Stimulated activated CD8-positive, alpha-beta memory T cell treated with anti-CD3 and anti-CD28 coated beads, Interleukin-2, amount 100 ng/mL, for 48 hours (primary cell): ENCODE measurements at regions not wholly inside any gene's neighbourhood (a gene's known extent, or its start where the extent isn't known, plus 50 kb on each side); places are given as distances from the start of the nearest gene placed in this dataset.

Experiments used
- DNase-seq, 2 donors: peaks; one replicate each; pipeline ENCODE4 v3.0.0-alpha.2; 2020; ENCODE audit warnings: low read depth in 2 of 2

DNA sequence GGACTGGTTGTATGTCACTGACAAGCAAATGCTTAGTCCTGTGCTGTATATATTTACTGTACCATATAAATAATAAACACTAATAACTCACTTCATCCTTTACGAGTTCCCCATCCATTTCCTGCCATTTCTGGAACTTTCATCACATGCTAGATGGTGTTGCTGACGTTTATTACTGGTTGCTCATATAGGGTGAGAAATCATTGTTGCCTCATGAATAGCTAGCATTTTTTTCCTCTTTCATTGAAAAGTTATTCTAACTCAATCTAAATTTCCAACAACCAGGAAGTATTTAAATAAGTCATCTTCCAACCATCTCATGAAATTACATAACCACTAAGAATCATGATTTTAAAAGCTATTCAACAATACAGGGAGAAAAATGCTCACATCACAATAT, 88.6 kb upstream of the RCN1 start:
- no peak for DNase-seq

DNA sequence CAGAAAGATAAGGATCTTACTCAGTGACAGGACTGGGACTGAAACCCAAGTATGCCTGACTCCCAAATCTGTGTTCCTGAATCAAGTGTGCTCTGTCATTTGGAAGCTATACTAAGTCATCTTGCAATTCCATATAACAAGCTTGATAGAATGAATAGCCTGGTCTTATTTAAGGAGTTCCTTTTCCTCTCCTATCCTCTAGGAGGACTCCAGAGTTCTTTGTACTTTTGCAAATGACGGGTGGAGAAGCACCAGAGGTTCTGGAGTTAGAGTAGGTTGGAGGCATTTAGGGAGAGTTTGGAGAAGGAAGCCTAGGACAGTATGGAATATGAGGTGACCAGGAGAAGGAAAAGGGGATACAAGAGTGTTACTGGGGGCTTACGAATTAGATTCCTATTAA, 92.9 kb upstream of the RCN1 start:
- DNase-seq, result no peak

DNA sequence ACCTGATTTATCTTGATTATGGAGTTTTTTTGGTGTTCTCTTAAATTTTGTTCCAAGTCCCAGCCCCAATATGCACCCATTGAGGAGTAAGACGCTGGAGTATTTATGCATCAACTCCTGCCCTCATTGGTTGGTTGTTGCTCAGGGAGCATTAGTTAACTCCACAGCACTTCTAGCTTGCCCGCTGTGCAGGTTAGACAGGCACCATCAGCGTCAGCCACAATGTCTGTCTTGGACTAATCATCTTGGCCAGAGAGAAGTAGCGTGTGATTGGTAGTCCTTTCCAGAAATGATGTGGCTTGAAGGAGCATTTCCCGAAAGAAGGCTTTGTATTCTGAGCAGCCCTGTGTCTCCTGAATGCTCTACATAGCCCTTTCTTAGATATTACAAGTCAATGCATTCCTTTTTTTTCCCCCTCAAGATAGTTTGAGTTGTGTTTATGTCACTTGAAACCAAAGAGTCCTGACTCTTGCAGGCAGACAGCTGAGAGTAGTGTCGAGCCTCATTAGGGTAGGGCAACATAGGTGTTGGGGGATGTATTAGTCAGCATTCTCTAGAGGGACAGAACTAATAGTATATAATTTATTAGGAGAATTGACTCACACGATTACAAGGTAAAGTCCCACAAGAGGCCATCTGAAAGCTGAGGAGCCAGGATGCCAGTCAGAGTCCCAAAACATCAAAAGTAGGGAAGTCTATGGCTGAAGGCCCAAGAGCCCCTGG, 94.6 kb upstream of the RCN1 start:
- no peak for DNase-seq

DNA sequence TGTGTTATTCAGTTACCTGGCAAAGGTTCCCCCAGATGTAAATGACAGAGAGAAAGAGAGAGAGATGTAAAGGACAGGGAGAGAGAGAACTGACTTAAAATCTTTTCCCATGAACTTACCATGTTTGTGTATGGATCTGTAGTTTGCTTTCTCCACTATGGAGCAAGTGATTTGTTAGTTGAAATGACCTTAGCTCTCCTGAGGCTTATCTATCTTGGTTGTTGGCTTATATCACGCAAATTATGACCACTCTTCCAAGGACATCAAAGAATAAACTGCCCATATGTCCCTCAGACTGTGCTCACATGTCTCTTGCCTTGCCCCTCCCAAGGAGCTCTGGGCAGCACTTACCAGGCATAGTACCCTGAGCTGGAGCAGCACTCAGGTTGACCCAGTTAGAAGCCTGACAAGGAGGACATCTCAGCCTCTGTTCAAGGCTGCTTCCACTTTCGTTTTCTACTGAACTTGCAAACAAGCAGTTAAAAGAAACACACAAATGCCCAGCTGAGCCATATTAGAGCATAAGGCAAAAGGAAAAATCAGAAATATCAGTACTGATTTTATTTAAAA, 95.3 kb upstream of the RCN1 start:
- no peak for DNase-seq

DNA sequence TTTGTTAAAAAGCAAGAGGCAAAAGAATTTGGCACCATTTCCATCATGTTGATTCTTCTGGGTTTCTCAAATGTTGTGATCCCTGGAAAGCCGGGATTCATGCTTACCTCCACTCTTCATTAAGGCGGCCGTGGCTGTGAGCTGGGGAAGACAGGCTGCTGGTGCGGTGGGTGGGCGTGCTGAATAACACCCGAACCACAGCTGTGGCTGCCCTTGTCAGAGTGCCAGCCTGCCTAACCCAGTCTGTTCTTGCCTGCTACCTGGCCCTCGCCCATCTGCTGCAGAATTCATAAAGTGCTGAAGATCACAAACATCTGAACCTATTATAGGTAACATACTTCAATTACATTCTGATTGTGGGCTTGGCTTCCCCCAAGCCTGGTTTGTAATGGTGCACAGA, 95.8 kb upstream of the RCN1 start:
- no peak for DNase-seq

DNA sequence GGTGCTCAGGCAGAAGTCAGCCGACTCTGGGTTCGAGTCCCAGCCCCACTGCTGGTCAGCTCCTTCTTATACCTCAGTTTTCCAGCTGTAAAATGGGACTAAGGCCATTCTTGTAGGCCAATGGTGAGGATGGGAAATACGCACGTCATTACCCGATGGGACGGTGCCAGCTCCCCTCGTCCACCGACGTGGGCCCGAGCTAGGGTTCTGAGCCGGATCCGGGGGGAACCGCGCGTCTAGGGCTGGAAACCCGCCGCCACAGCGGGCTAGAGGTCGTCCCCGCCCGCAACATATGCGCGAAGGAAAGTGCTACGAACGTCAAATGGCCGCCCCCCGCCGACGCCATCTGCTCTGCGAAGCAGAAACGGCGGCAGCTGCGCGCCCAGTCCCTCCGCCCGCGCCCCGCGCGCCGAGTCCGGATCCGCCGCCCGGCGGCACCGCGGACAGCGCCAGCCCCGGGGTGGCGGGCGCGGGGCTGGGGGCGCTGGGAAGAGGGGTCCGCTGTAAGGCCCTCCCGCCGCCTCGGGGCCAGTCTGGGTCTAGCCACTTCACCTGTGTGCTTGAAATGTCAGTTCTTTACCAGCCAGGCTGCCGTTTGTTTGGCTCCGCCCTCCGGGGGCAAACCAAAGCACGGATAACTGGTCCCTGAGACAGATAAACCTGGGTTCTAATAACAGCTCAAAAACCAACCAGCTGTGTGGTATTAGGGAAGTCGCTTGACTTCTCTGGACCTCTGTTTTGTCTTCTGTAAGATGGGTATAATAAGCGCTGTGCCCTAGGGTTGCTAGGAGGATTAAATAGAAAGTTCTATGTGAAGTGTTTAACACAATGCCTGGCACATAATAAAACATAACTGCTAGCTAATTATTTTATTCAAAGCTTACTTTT, 103.5 kb upstream of the RCN1 start:
- no peak for DNase-seq

DNA sequence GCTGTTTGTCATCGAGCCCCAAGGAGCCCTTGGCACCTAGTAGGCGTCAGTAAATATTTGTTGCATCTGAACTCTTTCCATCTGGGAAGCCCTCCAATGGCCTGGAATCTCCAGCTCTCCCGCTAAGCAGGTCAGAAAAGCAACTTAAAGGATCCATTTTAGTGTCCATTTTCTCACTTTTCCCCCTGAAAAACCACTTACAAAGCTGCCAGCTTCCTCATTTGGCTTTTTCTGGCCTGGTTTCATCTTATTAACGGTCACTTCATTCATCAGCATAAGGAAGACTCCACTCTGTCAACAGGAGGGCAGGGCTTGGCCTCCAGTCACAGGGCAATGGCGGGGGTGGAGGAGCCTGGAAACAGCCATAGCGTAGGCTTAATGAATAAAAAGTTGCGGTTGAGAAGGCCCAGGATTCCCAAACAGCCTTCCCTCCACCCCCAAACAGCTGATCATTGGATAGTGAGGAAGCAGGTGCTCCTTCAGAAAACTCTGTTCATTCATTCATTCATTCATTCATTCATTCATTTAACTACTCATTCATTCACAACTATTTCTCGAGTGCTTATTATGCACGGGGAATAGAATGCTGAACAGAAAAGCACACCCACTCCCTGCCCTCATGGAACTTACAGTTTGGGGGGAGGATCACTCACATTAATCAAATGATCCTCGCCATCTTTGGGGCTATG, 104.5 kb upstream of the RCN1 start:
- DNase-seq, result no peak

DNA sequence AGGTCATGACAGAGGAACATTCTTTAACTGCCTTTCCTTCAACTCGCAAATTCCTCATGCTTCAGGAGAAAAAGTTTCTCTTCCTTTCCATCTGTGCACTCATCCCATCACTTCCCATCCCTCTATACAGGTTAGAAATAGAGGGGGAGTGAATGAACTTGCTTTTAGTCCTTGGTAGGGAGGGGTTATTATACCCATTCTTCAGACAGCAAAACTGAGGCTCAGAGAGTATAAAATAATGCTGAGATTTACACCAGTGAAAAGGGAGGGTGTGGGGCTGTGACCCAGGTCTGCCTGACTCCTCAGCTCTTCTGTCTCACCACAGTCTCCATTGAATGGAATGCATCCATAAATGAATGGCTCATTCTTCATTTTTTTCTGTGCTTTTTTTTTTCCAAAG, 109.4 kb upstream of the RCN1 start:
- no peak for DNase-seq

DNA sequence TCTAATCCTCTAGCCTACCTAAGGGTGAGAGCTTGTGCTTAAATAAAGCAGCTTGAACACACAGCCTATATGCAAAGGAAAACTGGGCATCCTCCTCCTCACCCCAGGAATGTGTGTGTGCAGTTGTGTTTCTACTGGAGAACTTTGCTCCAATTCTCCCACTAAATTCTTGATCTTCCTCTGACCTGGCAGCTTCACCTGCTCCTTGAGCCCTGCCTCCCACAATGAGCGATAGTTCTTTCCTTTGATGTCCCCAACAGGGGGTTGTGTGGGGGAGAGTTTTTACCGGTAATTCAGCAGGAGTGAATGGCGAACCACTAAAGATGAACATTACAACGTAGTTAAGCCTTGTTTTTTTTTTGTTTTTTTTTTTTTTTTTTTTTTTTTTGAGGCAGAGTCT, 113.5 kb upstream of the RCN1 start:
- no peak for DNase-seq

DNA sequence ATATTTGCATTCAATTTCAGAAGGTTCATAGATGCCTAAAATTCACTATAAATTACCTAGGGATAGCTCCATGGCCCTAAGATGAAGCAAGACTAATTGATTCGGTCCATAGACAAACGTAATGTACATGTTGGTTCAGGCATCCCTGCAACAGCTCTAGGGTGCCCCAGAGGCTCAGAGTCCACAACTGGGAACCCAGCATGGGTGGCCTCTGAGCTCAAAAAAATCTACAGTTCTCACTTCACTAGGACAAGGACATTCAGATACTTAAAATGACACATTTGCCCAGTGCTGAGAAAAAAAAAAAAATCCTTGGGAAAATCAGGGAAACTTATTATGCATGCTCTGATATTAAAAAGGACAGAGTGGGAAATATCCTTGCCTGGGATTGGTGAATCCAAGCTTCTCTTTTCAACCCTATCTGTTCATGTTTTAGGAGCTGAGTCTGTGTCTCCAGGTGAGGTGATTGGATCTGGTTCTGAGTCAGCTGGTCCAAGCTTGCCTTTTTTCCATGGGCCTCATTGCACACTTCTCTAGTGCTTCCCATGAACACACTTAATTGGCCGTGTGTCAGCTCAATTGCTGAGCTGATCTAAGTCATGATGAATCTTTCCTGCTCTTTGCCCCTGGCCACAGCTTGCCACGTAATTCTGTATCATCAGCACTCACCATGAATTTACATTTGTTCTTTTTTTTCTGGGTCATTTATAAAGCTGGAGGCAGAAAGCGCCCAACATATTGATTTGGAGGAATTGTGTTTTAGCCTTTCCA, 116.3 kb upstream of the RCN1 start:
- no peak for DNase-seq

DNA sequence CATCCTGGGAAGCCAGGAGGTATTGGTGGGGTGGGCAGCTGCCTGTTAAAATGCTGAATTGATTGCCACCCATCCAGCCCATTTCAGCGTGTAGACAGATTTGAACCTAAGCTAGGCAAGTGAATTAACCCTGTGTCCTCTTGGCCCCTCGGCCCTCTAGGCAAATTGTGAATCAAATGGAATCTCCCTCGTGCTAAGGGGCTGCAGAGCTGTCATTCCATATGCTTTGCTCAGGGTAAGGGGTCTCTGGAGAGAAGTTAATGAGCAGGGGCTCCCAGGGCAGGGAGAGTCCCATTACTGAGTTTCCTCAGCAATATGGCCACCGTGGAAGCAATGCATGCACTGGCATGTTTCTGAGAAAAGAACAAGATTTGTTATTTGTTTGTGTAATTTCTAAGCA, 117.7 kb upstream of the RCN1 start:
- DNase-seq, result no peak

DNA sequence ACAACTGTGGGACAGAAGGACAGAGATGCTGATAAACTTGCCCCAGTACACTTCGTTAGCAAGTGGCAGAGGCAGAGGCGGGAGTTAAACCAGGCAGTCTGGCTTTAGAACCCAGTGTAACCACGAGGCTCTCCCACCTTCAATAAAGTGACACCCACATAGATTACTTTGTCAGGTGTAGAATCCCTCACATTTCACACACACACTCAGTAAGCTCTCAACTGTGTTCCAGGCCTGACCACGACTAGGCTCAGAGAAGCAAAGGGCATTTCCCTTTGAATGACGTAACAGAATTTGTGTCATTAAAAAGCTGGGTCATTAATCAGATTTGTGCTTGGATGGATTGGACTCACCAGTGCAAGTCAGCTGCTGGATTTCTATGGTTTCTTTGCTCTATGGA, 118.3 kb upstream of the RCN1 start:
- no peak for DNase-seq

DNA sequence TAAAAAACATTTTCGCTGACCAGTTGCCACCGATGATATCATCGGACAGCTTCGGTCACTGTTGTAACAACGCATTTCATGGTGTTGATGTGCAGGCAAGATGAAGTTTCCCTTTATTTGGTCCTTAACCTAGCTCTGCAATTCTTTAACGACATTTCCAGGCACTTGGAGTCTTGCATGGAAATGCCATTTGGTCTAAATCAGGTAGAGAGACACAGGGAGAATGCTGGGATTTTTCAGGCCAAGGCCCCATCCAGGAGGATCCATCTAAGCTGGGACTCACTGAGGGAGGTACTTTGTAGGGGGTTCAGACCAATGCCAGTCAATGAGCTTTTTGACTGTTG, 121.5 kb upstream of the RCN1 start:
- DNase-seq, result no peak

DNA sequence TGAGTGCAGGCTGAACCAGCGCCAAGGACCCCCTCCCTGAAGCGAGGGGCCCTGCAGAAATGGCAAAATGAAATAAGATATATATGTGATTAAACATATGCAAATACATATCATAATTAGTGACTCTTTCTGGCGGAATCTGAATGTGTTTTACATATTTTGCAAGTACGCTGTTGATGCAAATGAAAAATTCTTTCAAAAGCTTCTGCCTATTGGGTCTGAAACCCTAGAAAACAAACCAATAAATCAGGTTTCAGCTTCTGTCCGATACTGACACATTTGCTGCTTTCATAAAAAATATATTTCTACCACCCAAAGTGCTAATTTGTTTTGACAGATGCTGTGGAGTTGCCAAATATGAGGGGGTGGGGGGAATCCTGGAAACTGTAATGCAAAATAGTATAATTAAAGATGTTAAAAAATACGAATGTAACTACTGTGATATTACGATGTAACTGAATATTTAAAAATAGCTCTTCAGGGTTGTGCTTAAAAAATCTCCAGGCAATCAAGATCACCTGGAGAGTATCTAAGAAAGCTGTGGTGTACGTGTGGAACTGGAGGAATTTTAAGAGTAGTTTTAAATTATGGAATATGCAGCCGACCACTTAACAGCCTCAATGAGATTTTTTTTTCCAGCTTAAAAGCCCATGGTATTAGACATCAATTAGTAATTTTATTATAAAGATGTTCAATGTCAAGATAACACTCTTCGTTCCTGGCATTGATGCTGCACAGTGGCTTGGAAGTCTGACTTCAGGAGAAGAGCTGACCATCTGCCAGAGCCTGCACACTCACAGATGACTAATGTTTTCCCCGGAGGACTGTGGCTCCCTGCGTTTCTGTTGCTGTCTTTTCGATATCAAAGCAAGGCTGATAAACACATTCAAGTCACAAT, 122.2 kb upstream of the RCN1 start:
- no peak for DNase-seq

DNA sequence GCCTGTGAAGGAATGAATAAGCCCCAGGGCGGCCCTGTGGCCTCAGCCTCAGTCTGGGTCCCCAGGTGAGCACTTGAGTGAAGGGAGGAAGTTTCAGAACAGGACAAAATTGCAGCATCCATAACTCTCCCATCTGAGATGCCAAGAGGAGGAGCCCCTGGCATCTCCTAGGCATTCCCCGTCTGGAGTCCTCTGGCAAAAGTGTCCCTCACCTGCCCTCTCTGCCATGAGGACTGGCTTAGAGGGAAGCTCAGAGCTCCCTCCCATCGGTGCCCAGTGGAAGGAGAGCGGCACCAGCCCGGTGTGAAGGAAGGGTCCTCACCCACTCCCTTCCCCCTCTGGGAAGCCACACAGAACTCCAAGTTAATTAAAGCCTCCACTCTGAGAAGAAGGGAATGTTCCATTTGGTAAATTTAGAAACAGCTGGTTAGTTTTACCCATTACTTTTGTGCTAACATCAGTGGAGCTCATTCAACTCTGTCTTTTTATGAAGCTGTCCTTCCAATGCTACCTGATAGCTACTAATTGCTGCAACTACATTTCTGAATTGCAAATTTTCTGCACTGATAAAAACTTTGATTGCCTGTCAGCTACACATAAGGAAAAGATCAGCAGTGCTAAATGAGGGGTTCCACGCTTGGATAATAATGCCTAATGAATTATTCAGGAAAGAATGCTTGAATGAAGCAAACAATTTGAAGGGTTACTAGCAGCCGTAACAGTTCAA, 123.3 kb upstream of the RCN1 start:
- no peak for DNase-seq

DNA sequence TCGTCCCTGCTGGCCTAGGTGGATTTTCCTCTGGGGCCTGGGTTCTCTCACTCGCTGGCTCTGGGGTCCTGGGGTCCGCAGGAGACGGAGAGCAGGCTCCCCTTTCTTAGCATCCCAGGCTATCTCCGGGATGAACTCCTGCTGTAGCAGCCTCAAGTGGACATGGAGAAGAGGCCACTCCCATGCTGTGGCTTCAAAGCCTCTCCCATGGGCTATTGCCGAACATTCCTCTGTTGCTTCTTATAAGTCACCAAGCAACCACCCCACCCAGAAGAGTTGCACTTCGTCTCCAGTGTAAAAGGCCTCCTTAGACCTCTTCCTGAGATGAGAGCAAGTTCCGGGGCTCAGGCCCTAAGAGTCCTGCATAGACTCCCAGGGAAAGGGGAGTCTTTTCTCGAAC, 124.0 kb upstream of the RCN1 start:
- DNase-seq, result no peak

DNA sequence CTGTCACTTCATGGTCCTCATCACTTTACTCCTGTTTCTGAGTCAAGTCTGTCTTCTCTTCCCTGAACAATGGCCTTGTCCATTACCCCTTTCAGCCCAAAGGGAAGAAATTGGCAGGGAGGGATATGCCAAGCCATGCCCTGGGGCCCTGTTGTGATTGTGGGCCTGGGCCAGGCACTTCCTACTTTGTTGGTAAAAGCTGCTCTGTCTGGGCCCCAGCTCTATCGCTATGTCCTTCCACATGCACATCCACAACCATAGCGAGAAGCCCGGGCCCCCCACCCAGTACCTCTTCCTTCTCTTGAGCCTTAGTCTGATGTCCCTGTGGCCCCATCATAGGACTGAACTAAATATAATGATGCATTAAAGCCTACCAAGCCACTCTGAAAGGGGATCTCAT, 126.7 kb upstream of the RCN1 start:
- DNase-seq, result no peak

DNA sequence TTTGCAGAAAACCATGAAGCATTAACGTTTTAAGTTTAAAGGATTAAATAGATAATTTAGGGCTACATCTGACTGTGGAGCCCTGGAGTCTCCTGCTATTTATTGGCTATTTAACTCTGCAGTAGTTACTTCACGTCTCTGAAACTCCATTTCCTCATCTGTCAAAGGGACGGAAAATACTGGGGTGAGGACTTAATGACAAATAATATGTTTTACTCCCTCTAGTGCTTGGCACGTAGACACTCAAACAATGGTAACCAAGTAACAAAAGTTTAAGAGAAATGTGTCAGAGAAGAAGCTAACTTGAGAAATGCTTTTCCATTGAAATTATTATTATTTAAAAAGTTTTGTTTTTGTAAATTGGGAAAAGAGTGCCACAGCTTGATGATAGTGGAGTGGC, 130.7 kb upstream of the RCN1 start:
- no peak for DNase-seq

DNA sequence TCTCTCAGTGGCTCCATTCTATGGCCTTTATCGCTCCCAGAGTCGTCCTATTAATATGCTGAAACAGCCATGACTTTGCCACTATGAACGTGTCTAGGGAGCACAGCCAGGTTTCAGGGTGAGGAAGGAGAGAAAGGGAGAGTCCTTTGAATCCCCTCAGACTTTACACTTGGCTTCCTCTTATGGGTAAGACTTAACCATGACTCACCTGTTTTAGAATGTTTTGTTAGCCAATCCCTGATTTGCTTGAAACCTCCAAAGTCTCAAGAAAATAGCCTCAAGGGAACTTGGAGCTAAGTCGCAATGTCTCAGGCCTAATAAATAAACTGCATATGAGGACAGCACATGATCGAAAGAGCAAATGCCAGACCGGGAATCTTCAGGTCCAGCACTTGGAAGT, 131.2 kb upstream of the RCN1 start:
- DNase-seq, result no peak

DNA sequence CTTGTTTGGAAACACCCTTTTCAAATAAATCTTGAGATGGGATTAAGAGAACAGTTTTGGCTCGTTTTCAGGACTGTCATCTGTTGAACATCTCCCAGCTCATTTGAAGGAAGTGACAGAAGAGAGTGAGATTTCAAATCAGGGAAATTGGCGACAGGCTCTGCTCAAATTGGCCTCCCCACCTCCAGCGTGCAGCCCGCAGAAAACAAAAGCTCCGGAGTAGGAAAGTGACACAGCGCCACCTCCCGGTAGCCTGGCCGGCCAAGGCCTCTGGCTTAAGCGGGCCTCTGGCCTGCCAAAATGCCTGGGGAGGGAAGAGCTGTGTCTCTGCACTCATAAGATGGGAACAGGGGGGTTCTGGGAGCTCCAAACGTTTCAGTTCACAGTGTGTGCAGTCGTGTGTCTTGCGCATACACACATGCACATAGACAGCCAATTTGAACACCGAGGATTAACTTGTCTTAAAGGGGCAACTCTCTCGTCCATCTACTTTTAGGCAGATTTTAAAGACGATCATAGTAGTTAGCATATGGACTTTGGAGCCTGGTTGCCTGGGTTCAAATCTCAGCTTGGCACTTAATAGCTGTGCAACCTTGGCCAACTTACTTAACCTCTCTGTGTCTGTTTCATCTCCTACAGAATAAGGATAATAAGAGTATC, 132.7 kb upstream of the RCN1 start:
- DNase-seq, result peak; percentile 45 to 57
